ENCODE measurements at regions not wholly inside any gene's neighbourhood (a gene's known extent, or its start where the extent isn't known, plus 50 kb on each side); places are given as distances from the start of the nearest gene placed in this dataset.

DNA sequence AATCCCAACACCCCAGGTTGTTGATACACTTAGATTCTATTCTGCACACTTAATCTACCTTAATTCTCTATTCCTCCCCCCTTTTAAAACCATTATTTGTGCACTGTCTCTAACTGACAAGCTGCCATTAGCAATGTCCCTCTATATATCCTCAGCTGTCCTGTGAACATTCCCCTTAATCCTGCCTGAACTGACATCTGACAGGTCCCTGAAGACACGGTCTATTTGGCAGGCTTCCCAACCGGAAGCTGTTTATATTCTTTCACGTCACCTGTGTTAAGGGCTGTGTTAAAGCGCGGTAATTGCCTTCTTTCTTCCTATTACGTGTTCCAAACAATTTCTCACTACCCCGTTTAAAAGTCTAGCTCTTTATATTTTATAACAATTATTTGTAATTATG lies 277.3 kb downstream of the CDH9 start:
- FAIRE-seq = no peak
- POLR2A ChIA-PET = no interaction called here
- H3K4me3 ChIP-seq (replicated peaks in 1 of 3; ENCODE audit: insufficient read depth in 1 of 3, low read depth in 2 of 3, low read length in 3 of 3) = no peak overlapping the region
- WGBS (ENCODE audit: low lambda C conversion rate) = 15% methylated on average over 7 of the region's 7 CpGs
- intact Hi-C loops (cut with micrococcal nuclease; ENCODE audit: unreplicated experiment) = no loop called here
- no peaks in the 10 kb centered on the region for H3K4me1 ChIP-seq (ENCODE audit: insufficient read depth, low read length)
- no peak overlapping the region for H3K9ac ChIP-seq (ENCODE audit: insufficient read depth, low read depth, low read length)
- DNase-seq (ENCODE audit: low spot score) = no peak
- H3K27ac ChIP-seq (ENCODE audit: extremely low read length, insufficient read depth, low read length) = no peak overlapping the region
- no peaks in the 10 kb centered on the region for H3K27me3 ChIP-seq (ENCODE audit: control insufficient read depth in 1 of 2, insufficient read depth in 2 of 2, low read length in 2 of 2)
- no peak overlapping the region for H2AFZ ChIP-seq (ENCODE audit: low read length)
- CTCF ChIA-PET (ENCODE audit: low intra/inter-chr PET ratio, low total read pairs) = no interaction called here
- no peaks in the 10 kb centered on the region for H3K79me2 ChIP-seq (ENCODE audit: insufficient read depth, low read length)
- no TSS peak for BruUV-seq (replicated peaks)
- in situ Hi-C loops (cut with HindIII; ENCODE audit: extremely low pct_ligation_motif_present, low pct_unique_long_range_greater_than_20kb) = no loop called here
- H3K4me2 ChIP-seq (ENCODE audit: low read depth, low read length) = no peak overlapping the region
- H4K20me1 ChIP-seq (ENCODE audit: insufficient read depth, low read length) = no peaks in the 10 kb centered on the region
- no peak for TF ChIP-seq SMAD3 (CRISPR knock-in tag; IDR thresholded peaks at IDR 0.05)
- no peak for TF ChIP-seq ATRX (CRISPR knock-in tag; IDR thresholded peaks at IDR 0.05; ENCODE audit: borderline replicate concordance)
- TF ChIP-seq, protein P1, sequence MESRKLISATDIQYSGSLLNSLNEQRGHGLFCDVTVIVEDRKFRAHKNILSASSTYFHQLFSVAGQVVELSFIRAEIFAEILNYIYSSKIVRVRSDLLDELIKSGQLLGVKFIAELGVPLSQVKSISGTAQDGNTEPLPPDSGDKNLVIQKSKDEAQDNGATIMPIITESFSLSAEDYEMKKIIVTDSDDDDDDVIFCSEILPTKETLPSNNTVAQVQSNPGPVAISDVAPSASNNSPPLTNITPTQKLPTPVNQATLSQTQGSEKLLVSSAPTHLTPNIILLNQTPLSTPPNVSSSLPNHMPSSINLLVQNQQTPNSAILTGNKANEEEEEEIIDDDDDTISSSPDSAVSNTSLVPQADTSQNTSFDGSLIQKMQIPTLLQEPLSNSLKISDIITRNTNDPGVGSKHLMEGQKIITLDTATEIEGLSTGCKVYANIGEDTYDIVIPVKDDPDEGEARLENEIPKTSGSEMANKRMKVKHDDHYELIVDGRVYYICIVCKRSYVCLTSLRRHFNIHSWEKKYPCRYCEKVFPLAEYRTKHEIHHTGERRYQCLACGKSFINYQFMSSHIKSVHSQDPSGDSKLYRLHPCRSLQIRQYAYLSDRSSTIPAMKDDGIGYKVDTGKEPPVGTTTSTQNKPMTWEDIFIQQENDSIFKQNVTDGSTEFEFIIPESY (CRISPR knock-in tag; IDR thresholded peaks at IDR 0.05) = no peak
- TF ChIP-seq, protein P2, sequence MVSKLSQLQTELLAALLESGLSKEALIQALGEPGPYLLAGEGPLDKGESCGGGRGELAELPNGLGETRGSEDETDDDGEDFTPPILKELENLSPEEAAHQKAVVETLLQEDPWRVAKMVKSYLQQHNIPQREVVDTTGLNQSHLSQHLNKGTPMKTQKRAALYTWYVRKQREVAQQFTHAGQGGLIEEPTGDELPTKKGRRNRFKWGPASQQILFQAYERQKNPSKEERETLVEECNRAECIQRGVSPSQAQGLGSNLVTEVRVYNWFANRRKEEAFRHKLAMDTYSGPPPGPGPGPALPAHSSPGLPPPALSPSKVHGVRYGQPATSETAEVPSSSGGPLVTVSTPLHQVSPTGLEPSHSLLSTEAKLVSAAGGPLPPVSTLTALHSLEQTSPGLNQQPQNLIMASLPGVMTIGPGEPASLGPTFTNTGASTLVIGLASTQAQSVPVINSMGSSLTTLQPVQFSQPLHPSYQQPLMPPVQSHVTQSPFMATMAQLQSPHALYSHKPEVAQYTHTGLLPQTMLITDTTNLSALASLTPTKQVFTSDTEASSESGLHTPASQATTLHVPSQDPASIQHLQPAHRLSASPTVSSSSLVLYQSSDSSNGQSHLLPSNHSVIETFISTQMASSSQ (IDR thresholded peaks at IDR 0.05; ENCODE audit: low read depth) = no peak
- TF ChIP-seq, protein P2 (CRISPR knock-in tag; IDR thresholded peaks at IDR 0.05; ENCODE audit: borderline replicate concordance) = no peak
- no peak for TF ChIP-seq ZNF644 (CRISPR knock-in tag; IDR thresholded peaks at IDR 0.05; ENCODE audit: low read depth)
- H3K9me3 ChIP-seq (ENCODE audit: low read length) = no peaks in the 10 kb centered on the region
- ATAC-seq = no peak
- no peaks in the 10 kb centered on the region for H3K36me3 ChIP-seq (replicated peaks in 1 of 2; ENCODE audit: control insufficient read depth in 1 of 2, insufficient read depth in 2 of 2, low read length in 2 of 2)
